GM06990 (cell line): ENCODE measurements at regions not wholly inside any gene's neighbourhood (a gene's known extent, or its start where the extent isn't known, plus 50 kb on each side); places are given as distances from the start of the nearest gene placed in this dataset.
A peak's percentile ranks its signal among the peaks of the same experiment; 100 is the strongest.
"Not testable (repeated sequence)": the region's sequence is repeated elsewhere in the genome, so short reads cannot be mapped to it uniquely, and the experiment has no call there.

Source experiments
- DNase-seq: peaks from one replicate; pipeline ENCODE4 v3.0.0-alpha.2; 2011; ENCODE audit not compliant: insufficient read length; ENCODE audit errors: extremely low read depth
- H3K27me3 ChIP-seq: replicated peaks from 2 replicates; pipeline ENCODE4 v1.6.0; 2011; ENCODE audit warnings: low read length; ENCODE audit not compliant: control insufficient read depth, insufficient read depth
- H3K36me3 ChIP-seq: 2 replicates; pipeline ENCODE4 v1.5.1; 2011; ENCODE audit warnings: low read length; ENCODE audit not compliant: control insufficient read depth, insufficient read depth
- H3K4me3 ChIP-seq: replicated peaks from 2 replicates; pipeline ENCODE4 v1.5.1; 2011; ENCODE audit warnings: low read depth, mild to moderate bottlenecking, control low read depth, low read length
- CTCF ChIP-seq: IDR thresholded peaks from 2 replicates; pipeline ENCODE4 v1.5.1; 2011; ENCODE audit warnings: low read length, control low read depth, mild to moderate bottlenecking, inconsistent platforms; ENCODE audit not compliant: insufficient read depth, poor library complexity, severe bottlenecking

- H3K4me3 ChIP-seq, result no peak overlapping the region
- H3K27me3 ChIP-seq, result no peaks in the 10 kb centered on the region
- DNase-seq, result peak; percentile 22
- no peak for TF ChIP-seq CTCF
- H3K36me3 ChIP-seq, result no peaks in the 10 kb centered on the region
Measured at GRCh38 chrX:16067886-16068515, 55.4 kb upstream of the GRPR start.

- DNase-seq, result no peak
- H3K4me3 ChIP-seq, result no peak overlapping the region
- no peak for TF ChIP-seq CTCF
- H3K36me3 ChIP-seq, result no peaks in the 10 kb centered on the region
- no peaks in the 10 kb centered on the region for H3K27me3 ChIP-seq
Measured at GRCh38 chrX:16063921-16064320, 59.4 kb upstream of the GRPR start.

- H3K4me3 ChIP-seq, result no peak overlapping the region
- no peaks in the 10 kb centered on the region for H3K27me3 ChIP-seq
- no peaks in the 10 kb centered on the region for H3K36me3 ChIP-seq
- no peak for DNase-seq
- TF ChIP-seq CTCF, result no peak
Measured at GRCh38 chrX:16063141-16063540, 60.2 kb upstream of the GRPR start.

- no peak overlapping the region for H3K4me3 ChIP-seq
- no peak for DNase-seq
- TF ChIP-seq CTCF, result no peak
- no peaks in the 10 kb centered on the region for H3K36me3 ChIP-seq
- no peaks in the 10 kb centered on the region for H3K27me3 ChIP-seq
Measured at GRCh38 chrX:16061296-16061695, 62.1 kb upstream of the GRPR start.

- H3K4me3 ChIP-seq, result no peak overlapping the region
Measured at GRCh38 chrX:16060252-16060651, 63.1 kb upstream of the GRPR start.

GRCh38 chrX:16049126-16049525 is 74.2 kb upstream of the GRPR start:
- not testable (repeated sequence) for H3K27me3 ChIP-seq, DNase-seq, H3K36me3 ChIP-seq, H3K4me3 ChIP-seq

More at GRCh38 chrX:16060252-16060651, 63.1 kb upstream of the GRPR start:
- no peak for DNase-seq
- TF ChIP-seq CTCF, result no peak
- no peaks in the 10 kb centered on the region for H3K27me3 ChIP-seq
- no peaks in the 10 kb centered on the region for H3K36me3 ChIP-seq
